Ovary (tissue), 3 donors: ENCODE measurements at regions not wholly inside any gene's neighbourhood (a gene's known extent, or its start where the extent isn't known, plus 50 kb on each side); places are given as distances from the start of the nearest gene placed in this dataset.

Experiments
- CTCF ChIP-seq, 3 donors: fragments of 450-650 bp in 2 of 3; fragments of 200-600 bp in 1 of 3; IDR thresholded peaks; one replicate each; pipeline versions ENCODE4 v1.5.1 to v1.8.0; 2016 to 2022; ENCODE audit warnings: antibody characterized with exemption in 3 of 3, mild to moderate bottlenecking in 1 of 3
- POLR2A ChIP-seq: fragments of 450-650 bp; IDR thresholded peaks from one replicate; pipeline ENCODE4 v1.6.1; 2017; ENCODE audit warnings: antibody characterized with exemption, mild to moderate bottlenecking, moderate library complexity
- donor health status: DM: no; HTN: no; CAD: no.

GRCh38 chr6:25036461-25036860 is 100.7 kb upstream of the RIPOR2 start:
- no peak for TF ChIP-seq CTCF (IDR thresholded peaks at IDR 0.05)
- no peak for TF ChIP-seq POLR2A
